DMS53 treated with DMSO at 0.1 percent for 48 hours (cell line): ENCODE measurements at regions not wholly inside any gene's neighbourhood (a gene's known extent, or its start where the extent isn't known, plus 50 kb on each side); places are given as distances from the start of the nearest gene placed in this dataset.
"Not testable (repeated sequence)": the region's sequence is repeated elsewhere in the genome, so short reads cannot be mapped to it uniquely, and the experiment has no call there.

Experiments used
- DNase-seq: peaks from one replicate; lab custom pipeline; 2025; ENCODE audit not compliant: unreplicated experiment; lab: John Stamatoyannopoulos, UW

DNA sequence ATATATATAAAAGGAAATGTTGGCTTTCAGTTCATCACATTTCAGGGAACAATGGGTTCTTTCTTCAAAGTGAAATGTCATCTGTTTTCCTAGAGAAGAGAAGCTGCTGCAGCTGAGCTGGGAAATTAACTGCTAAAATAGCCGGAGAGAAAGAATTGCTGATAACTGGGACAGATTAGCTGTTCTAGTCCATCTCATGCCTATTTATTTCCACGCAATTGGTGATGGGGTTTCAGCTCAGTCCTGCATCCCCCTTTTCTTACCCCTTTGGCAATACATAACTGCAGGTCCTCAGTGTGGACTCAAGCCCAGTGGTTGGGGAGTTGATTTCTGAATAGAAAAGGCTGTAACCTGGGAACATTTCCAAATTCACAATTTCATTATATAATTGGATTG is 436.9 kb upstream of the TMEM132C start:
- DNase-seq, result no peak

DNA sequence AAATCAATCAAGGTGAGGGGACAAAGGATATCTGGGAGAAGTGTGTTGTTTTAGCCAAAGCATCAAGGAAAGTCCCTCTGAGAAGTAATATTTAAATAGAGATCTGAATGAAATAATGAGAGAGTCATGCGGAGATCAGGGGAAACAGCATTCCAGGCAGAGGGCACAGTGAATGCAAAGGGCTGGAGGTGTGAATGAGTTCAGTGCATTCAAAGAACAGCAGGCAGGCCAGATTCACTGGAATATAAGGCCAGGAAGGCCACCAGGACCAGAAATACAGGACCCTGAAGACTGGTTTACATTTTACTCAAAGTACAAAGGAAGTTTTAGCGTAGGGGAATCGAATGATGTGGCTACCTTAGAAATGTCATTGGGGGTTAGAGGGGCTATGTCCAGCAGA is 436.2 kb upstream of the TMEM132C start:
- no peak for DNase-seq

DNA sequence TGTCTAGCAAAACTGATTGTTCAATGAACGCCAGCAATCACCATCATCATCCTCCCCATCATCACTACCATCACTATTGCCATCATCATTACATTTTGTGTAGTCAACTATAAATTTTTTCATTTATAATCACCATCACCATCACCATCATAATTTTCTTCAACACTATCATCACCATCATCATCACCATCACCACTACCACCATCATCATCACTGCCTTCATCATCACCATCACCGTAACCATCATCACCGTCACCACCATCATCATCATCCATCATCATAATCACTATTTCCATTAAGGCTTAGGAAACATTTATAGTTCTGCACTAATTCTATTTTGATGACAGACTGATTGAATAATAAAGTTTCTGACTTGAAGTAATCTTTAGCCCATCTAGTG is 434.8 kb upstream of the TMEM132C start:
- no peak for DNase-seq

DNA sequence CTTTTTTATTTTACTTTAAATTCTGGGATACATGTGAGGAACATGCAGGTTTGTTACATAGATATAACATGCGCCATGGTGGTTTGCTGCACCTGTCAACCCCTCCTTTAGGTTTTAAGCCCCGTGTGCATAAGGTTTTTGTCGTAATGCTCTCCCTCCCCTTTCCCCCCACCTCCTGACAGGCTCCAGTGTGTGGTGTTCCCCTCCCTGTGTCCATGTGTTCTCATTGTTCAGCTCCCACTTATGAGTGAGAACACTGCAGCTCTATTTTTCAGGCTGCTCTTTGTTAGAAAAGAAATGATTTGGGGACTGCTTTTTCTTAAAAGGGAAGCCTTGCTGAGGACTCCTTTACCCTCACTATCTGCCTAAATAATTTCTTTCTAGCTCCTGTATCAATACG is 430.2 kb upstream of the TMEM132C start:
- not testable (repeated sequence) for DNase-seq

DNA sequence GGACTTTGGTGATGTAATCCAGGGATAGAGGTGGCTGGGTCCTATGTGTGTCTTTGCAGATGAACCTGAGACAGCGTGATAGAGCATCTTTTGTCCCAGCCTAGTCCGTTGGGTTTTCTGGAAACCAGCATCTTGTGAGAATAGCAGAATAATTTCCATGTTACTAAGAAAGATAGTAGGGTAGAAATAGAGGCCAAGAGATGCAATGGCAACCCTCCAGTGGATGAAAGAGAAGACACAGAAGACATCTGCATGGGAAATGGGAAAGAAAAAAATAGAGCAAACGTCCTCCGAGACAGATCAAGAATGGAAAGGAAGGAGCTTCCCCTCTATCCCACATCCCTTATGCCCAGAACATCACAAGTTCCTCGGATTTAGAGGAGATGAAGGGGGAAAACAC is 409.3 kb upstream of the TMEM132C start:
- DNase-seq, result no peak

DNA sequence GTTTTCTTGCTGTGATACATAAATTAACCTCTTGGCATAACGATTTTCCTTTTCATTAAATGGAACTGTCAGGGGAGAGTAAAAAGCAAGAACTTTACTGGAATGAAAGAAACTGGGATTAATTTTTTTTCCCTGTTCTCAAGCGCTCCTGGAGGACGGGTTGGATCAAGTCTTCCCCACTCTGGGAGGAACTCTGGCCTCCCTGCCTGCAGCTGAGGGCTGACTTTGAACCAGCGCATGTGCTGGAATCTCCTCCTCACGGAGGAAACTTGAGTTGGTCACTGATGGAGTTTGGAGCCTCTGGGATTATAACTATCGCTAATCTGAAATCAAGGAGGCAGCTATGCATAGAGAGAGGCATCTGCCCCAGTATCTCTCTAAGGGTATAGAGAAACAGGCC is 406.4 kb upstream of the TMEM132C start:
- no peak for DNase-seq

DNA sequence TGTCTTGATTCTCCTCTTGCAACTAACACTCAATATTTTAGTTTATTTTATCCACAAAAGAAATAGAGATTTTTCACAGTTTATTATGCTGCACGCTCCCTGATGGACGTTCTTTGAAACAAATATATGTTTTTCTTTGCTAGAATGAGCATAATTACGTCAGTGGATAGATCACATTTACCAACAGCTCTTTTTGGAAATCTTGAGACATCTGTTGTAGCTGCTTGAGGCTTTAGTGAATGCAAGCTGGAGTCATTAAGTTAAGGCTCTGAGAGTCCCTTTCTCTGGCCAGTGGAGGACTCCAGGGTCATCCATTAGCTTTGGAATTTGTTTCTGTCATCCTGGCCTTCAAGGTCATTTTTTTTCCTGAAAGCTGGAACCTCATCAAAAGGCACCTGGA is 405.6 kb upstream of the TMEM132C start:
- no peak for DNase-seq

DNA sequence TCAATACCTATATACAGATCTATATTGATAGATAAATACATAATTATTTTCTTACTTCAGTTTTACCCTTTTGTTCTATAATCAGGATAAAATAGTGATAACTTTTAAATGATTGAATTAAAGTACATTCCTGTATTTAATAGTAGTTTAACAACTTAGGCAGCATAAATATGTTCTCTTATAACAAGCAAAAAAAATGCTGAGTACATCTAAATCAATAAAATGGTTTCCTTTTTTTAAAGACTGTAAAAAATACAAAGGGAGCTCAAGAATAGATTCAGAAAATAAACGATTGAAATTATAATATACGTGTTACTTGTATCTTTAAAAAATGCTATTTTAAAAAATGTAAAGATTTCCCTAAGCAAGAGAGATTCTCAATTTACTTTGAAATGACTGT is 393.7 kb upstream of the TMEM132C start:
- DNase-seq, result no peak

DNA sequence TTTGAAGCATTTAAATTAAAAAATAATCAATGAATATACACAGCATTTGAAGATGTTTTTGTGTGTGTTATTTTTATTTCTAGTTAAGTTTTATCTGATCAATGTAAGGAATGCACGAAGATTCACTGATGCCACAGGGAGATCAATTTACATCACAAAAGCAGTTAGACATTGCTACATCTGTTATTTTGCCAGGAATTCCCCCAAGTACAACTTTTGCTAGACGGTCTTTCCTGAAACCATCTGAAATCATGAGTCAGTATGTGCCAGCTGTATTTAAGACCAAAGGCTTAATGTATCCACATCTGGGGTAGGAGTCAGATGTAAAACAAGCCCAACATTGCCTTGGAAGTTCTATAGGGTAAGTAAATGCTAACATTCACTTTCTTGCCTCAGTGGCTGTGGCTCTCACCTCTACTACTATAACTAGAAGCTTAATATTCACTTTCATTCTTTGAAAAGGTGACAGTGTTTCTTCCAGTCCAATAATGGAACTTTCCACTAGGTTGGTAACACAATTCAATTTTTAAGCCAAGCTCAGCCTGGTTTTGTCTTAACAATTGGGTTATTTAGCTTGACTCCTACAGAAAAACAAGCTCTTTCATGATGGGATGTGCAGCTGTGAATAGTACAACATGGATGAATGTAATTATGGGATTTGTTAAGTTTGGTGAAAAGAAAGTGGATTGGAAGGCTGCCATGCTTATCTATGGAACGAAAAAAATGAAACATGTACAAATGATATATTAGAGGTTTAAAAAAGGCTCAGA is 385.4 kb upstream of the TMEM132C start:
- no peak for DNase-seq

DNA sequence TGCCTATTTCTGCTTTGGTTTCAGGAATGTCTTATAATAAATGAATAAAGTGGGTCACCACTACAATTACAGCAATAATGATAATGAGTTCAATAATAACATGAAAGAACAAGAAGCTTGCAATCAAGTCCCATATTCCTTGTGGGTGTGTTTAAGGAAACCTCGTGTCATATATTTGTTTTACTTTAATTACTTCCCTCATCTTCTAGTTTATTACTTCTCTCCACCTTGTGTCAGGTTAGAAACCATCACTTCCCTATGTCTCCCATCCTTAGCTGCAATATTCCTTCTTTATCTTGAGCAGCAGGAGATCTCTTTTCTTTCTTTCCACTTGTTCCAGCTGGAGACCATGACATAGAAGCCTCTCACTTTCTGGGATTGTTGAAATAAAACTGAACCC is 384.0 kb upstream of the TMEM132C start:
- DNase-seq, result no peak

DNA sequence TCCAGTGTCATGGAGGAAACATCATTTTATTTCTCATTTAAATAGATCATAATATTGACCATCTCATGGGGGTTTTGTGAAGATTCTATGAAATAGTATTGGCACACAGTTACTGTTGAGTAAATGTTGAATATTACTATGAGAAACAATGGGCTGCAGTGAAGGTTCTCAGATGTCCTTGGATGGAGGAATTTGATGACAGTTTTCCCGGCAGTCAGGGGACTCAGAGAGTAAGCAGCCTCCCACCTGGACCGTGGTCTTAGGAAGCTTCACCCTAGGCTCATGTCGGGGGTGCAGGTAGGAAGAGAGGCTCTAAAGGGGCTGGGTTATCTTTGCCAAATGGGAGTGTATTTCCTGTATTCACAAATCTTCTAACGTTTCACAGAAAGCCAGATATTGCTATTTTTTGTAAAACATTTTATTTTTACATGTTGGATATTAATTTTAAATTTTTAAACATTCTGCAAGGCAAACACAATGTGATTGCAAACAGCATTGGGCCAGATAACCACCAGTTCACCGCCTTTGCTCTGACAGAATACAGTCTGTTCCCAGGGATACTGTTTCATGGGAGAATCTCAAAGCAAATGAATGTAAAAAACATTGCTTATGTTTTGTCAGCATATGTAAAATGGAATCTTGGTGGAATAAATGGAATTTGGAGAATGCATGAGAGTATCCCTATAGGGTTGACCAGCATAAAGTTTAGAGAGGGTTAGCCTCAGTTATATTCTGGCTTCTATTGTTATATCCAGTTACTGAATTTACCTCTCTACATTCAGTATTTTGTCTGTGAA is 380.8 kb upstream of the TMEM132C start:
- DNase-seq, result no peak

DNA sequence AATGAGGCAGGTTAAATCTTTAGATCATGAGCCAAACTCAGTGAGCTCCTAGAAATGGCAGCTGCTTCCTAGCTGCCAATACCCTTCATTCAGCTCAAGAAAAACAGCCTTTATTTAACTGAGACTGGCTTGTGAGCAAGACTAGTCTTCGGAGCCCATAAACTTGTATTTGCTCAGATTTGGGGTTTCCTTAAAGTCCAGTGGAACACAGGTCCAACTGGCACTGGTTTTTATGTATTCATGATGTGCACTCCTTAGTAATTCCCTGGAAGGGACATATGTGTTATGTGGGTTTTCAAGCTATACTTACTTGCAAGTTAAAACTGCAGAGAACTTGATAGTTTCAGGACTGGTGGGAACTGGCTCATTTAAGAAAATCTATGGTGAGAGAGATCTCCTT is 380.1 kb upstream of the TMEM132C start:
- no peak for DNase-seq

DNA sequence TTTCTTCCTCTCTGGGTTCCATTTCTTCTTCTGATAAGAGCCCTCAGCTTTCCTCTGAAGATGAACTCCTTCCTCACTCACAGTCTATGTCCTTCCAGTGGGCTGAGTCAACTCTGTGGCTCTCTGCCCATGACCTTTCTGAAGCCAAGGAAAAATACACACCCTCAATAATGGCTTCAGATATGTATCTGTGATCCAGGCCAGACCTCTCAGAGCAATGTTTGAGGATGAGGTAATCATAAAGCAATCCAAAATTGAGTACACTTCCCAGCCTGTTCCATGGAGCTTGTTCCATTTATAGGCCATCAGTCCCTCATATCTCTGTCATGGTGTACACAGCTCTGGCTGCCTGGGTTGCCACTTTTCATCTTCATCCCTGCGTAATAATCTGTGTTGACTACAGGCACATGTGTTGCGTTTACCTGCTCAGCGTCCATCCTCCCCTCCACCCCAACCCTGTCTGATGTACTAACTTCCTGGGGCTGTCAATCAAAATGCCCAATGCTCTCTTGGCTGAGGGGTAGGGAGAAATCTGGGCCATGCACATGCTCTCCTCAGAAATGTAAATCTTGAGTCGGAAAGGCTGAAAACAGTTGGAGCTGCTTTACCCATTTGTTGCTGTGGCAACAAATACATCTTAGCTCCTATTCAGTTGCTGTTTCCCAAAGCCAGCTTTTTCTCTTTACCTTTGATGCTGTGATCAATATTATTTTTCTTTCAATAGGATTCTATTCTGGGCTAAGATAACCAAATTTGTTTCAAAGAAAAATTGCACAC is 377.8 kb upstream of the TMEM132C start:
- DNase-seq, result no peak

DNA sequence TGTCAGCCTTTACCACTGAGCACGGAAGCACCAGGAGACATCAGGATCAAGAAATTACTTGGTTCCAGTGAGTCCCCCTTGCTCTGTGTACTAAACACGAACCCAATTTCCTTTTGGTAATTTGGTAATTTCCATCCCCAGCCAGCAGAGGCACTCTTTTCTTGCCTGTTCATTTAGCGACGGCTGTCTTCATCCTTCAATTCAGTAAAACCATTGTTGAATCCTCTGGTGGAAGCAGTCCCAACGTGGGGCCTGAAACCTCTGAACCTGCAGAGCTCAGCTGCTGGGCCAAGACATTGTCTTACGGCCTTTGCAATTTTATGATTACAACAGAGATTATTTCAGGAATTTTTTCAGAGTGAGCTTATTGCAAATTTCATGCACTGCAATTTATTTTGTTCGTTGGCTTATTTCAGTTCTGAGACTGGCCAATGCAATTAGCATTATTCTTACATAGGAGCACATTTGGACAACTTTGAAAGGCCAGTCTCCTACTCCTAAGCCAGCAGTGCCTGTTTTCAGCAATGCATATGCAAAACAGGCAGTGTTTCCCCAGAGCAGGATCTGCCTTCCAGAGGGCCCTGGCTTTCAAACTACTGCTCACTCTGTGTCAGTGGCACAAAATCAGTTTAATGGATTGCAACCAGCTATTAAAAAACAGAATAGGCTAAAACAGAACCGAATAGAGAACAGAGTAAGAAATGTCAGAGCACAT is 372.9 kb upstream of the TMEM132C start:
- DNase-seq, result peak; percentile 1

DNA sequence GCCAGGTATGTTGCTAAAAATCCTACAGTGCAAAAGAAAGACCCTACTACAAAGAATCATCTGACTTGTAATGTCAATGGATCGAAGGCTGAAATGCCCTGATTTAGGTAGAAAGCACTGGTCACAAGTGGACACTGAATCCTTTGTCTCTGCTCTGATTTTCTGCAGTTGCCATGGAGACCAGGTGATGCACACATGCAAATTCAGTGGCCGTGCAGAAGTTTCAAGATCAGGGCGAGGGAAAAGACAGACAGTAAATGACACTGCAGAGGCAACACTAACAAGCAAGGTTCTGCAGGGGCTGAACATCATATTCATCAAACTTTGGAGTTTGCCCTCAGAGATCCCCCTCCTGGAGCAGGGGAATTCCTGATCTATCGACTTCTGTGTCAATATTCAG is 370.3 kb upstream of the TMEM132C start:
- DNase-seq, result no peak

DNA sequence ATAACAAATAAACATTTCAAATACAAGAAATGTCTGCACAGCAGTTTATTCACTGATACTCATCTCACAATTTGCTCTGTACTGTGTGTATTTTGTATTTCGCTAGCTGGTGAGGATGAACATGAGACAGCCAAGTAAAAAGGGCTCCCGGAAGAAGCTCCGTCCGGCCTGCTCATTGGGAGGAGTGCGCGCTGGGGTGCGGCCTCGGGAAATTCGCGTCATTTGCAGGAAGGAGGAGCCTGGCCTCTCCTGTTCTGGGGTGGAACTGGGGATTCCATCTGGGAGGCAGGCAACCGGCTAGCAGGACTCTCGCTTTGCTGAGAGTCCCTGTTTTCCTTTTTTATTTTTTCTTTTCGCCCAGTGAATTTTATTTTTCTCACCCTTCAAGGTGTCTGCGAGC is 368.4 kb upstream of the TMEM132C start:
- no peak for DNase-seq

DNA sequence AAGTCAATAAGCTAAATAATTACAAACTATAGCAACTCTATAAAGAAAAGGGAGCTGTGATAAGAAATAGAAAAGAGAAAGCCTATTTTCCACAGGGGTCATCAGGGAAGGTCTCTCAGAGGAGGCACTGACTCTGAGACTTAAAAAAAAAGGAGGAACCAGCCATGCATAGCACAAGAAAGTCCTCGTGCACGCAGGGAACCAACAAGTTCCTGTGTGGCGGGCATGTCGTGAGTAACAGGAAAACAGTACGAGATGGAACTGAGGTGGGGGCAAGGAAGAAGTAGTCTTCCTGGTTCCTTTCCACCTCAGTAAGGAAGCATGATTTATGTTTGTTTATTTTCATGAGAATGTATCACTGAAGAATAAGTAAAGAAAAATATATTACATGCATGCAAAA is 367.0 kb upstream of the TMEM132C start:
- DNase-seq, result no peak

DNA sequence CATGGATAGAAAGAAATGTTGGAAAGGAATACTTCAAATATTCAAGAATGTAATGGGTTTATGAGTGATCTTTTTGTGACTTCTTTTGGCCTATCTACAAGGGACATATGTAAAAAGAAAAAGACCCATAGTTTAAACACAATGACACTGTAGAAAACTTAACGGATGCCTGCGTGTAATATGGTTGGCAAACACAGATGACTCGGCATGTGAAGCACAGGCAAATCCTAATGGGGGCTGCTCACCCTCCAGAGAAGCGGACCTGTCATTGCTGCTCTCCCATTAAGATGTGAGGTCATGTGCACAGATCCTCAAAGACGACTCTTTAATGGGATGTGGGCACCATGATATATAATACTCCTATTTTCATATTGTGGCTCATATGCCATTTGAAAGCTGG is 366.6 kb upstream of the TMEM132C start:
- DNase-seq, result no peak

DNA sequence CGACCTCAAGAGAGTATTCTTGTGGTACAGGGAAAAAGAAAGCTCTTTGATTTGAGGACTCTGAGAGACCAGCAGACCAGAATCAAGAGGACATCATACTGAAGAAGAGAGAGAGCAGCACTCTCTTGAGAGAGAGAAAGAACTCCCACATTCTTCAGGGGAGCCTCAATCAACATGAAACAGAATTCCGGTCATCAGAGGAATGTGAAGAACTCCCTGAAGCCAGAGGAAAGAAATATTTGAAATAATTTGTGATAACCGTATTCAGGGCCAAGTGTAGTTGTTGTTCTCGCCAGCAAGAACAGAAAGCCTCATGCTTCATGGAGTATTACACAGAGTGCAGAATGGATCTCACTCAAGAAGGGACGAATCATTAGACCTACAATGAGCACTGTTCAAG is 363.8 kb upstream of the TMEM132C start:
- DNase-seq, result no peak

DNA sequence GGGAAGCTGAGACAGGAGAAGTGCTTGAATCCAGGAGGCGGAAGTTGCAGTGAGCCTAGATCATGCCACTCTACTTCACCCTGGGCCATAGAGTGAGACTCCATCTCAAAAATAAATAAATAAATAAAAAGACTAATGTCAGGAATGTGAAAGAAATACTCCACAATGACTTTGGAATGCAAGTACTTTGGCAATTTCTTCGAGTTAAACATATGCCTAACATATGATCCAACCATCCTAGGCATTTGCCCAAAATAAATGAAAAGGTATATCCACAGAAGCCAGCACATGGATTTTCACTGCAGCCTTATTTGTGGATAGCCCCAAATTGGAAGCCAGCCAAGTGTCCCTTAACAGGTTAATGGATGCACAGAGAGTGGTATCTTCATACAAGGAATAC is 357.9 kb upstream of the TMEM132C start:
- no peak for DNase-seq

DNA sequence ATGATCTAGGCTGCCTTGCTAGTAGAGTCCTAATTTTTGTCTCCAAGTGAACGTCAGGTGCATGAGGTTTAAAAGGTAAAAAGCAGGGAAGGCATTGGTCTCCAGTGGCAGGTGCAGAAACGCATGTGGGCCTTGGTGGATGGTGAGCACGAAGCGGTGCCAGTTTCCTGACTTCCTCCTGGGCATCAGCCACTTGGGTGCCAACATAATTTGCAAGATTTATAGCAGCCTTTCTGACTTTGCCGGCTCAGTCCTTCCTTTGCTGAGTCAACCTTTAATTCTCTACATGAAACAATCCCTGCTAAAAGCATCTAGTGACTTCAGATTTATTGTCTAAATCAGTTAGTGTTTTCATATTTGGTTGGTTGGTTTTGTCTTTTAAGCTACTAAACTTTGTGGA is 355.7 kb upstream of the TMEM132C start:
- DNase-seq, result no peak
